ENCODE measurements at regions not wholly inside any gene's neighbourhood (a gene's known extent, or its start where the extent isn't known, plus 50 kb on each side); places are given as distances from the start of the nearest gene placed in this dataset.
A peak's percentile ranks its signal among the peaks of the same experiment; 100 is the strongest.

DNA sequence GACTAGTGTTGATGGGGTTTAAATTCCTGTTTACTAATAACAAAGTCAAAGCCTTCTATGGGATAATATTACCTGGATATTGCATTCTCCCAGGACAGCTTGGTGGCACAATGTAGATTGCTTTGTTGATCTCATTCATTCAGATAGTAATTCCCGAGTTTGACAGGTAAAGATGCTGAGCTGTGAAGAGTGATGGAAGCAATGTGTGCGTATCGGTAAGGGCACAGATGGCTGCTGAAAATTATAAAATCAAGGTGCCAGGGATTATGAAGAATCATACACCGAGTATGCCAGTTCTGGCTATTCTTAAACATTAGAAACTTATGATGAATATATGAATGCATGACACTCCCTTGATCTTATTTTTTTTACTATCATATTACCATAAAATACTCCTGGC is 100.6 kb upstream of the CNTNAP4 start:
- DNase-seq (ENCODE audit: low read depth), result no peak

DNA sequence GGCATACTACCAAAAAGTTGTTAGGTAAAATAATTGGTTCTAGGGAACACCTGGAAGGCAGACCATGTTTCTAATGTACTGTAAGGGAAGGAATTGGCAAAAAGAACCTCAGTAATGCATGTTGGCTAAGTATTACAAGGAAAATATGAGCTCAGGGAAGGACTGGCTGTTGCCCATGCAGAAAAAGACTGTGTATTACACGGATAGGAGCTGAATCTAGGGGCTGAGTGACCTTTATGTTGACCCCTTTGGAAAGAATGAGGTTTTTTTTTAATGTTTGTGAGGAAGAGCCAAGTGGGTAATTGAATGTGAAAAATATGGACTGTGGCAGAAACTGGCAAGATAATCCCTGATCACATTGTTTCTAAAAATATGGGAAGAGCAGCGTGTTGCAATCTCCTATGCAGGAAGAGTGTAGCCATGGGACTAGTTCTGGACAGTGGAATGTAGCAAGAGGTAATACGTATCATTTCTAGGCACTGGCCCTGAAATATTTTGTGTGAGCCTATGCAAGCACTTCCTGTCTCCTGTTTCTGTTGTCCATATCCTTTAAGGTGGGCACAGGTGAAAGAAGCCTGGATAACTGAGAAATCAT is 95.1 kb upstream of the CNTNAP4 start:
- no peak for DNase-seq (ENCODE audit: low read depth)

DNA sequence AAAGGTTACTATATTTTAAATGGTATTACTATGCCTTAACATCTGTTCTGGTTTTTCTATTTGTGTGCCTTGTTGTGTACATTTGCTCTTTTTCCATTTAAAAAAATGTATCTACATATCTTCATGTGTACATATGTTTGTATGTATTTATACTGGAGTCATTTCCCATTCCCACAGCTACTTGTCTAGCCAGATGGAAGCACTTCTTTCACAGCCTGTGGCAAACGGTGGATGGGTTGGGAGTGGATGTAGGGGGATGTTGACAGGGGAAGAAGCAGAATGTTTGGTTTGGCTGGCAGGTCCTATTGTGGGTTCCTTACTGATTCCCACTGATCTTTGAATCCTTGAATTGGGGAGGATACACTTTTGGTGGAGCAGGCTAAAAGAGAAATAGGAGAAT is 93.6 kb upstream of the CNTNAP4 start:
- no peak for DNase-seq (ENCODE audit: low read depth)

DNA sequence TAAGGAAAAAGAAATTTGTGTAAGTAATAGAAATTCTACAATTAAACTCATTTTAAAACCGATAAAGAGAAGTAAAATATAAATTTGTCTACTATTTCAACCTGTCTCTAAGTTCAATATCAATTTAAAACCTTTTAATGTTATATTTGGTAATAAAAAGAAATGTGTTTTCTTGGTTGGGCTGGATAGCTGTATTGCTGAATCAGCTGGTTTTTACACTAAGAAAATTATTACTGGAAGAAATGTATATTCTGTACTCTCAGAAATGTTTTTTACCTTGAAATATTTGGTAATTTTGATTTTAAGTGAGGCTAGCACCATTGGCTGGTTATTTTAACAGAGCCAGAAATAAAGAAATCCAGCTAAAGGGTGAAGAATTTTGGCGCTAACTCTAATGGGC is 87.1 kb upstream of the CNTNAP4 start:
- no peak for DNase-seq (ENCODE audit: low read depth)

DNA sequence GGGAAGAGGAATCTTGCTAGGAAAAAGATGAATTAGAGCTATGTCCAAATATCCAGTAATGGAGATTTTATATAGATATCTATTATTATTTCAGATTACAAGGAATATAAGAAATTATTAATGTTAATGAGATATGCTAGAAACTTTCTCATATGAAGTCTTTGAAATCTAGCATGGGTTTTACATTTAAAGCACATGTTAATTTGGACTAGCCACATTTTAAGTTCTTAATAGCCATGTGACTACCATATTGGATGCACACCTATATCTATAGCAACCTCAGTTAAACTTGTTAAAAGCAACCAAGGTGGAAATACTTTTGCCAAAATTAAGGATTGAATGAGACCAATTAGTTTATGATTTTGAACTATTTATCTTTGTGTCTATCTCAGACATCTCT is 86.7 kb upstream of the CNTNAP4 start:
- DNase-seq (ENCODE audit: low read depth), result no peak

- DNase-seq (ENCODE audit: low read depth), result peak; percentile 27
Measured at GRCh38 chr16:76193906-76194615, 83.1 kb upstream of the CNTNAP4 start.

DNA sequence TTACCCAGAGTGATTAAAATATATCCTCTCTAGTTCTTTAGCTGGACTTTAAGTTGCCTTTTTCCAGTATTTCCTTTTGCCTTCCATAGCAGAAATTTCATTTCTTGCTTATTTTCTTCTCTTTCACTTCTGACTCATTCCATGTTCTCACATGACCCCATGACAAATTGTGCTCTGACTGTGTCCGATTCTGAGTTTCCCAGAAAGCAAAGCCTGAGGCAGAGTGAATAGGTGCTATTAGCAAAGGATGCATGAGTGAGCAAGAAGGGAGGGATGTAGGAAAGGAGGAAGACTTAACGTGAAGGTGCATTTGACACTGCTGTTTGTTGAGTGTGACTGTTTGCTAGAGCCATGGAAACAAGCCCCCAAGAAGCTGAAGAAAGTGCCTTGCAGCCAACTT is 82.6 kb upstream of the CNTNAP4 start:
- peak; percentile 83 for DNase-seq (ENCODE audit: low read depth)

DNA sequence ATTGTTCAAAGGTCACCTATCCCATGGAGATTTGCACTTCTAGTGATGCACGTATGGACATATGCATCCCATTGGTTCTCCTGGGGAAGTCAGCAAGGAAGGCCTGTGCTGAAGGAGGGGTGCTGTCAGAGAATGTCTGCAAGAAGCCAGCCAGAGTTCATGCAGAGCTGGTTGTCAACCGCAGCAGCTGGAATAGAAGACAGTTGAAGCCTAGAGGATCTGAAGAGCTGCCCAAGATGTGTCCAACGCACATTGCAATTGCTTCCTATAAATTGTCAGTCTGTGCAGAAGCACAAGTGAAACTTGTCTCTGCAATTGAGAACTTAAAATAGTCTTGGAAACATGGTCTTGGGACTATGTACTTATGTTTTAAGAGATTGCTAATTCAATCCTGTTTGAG is 82.1 kb upstream of the CNTNAP4 start:
- DNase-seq (ENCODE audit: low read depth), result no peak

DNA sequence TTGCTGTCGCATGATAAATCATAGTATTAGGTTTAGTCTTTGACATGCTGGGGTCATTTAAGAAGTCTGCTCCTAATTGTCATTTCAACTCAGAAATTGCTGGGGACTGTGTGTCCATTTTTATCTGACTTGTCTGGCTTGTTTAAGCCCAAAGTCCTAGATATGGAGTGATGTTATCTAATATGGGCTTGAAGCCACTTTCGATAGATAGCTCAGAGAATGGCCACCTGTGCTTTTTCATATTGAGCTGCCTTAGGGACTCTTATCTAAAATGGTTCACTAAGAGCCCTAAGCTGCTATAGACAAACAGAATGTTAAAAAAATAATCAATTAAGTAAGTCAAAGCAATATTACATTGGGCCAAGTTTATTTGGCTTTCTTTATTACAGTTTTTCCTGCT is 81.6 kb upstream of the CNTNAP4 start:
- DNase-seq (ENCODE audit: low read depth), result no peak

DNA sequence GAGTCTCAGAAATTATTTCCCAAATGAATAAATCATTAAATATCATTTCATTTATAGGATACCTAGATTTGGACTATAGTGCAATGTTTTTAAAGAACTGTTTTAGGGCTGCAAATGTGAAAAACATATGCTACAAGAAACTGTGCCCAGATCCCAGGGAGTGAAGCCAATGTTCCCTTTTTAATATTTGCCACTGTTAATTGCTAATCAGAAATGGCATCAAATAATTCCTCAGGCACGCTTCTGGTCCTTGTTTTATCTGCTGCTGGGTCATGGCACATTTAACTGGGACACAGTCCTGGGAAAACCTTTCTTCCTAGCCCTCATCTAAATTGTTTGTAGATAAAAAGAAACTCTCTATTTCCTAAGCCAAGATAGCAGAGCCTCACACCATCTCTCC is 79.3 kb upstream of the CNTNAP4 start:
- DNase-seq (ENCODE audit: low read depth), result no peak

GRCh38 chr16:76199681-76200220 is 77.5 kb upstream of the CNTNAP4 start:
- DNase-seq (ENCODE audit: low read depth), result no peak

DNA sequence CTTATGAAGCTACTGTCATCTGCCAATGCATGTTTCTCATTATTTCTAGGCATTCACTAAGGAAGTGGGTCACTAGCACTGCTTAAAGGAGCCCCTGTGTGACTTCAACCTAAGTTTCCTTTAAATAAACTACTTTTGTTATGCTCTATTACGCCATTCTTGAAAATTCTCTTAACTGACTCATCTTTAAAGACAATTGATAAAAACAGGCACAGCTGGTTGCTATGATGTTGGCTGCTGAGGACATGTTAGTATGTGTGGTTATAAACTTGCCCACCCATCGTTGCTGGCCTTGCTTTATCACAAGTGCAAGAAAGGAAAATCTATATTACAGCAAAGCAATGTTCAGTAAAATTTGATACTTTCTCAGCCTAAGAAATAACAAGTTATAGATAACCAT is 75.8 kb upstream of the CNTNAP4 start:
- DNase-seq (ENCODE audit: low read depth), result peak; percentile 2

GRCh38 chr16:76204249-76204648 is 73.0 kb upstream of the CNTNAP4 start:
- DNase-seq (ENCODE audit: low read depth), result no peak

- DNase-seq (ENCODE audit: low read depth), result no peak
Measured at GRCh38 chr16:76207270-76207669, 69.9 kb upstream of the CNTNAP4 start.

DNA sequence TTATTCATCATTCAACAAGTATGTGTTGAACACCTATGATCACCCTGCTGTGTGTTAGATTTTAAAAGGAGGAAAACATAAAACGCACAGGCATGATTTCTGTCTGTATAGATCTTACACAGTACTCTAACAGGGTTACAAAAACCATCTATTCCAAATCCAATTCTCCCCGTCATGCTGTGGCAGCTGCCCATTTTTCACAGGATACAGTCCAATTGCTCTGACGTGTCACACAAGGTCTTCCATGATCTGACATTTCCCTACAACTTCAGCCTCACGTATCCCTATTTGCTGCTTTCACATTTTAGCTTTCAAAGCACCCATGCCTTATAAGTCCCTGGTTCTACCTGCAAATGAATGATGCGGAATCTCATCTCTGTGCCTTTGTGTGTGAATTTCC is 67.0 kb upstream of the CNTNAP4 start:
- DNase-seq (ENCODE audit: low read depth), result no peak

DNA sequence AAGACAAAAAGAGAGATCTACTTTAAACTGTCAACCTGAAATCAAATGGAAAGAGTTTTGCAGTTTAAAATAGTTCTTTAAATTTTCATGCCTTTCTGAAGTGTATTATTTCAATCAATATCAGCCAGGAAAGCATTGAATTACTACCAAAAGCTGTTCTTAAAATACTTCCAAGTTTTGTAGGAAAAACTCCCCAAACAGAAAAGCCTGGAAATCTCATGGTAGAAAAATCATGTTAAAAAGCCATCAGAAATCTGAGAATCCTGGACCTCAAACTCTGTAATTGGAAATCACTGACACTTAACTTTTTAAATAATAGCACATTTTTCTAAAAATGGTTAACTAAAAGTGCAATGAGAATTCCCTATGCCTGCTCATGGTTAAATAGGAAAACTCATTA is 63.3 kb upstream of the CNTNAP4 start:
- no peak for DNase-seq (ENCODE audit: low read depth)

DNA sequence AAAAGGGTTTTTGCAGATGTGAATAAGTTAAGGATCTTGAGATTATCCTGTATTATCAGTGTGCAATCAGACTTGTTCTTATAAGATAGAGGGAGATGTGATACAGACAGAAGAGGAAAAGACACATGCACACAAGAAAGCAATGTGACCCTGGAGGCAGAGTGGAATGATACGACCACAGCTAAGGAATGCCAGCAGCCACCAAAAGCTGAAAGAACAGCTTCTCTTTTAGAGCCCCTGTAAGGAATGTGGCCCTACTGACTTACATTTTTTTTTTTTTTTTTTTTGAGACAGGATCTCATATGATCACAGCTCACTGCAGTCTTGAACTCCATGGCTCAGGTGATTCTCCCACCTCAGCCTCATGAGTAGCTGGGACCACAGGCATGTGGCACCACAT is 62.3 kb upstream of the CNTNAP4 start:
- no peak for DNase-seq (ENCODE audit: low read depth)

- no peak for DNase-seq (ENCODE audit: low read depth)
Measured at GRCh38 chr16:76222087-76222486, 55.1 kb upstream of the CNTNAP4 start.

GRCh38 chr16:76222853-76223252 is 54.3 kb upstream of the CNTNAP4 start:
- DNase-seq (ENCODE audit: low read depth), result no peak

DNA sequence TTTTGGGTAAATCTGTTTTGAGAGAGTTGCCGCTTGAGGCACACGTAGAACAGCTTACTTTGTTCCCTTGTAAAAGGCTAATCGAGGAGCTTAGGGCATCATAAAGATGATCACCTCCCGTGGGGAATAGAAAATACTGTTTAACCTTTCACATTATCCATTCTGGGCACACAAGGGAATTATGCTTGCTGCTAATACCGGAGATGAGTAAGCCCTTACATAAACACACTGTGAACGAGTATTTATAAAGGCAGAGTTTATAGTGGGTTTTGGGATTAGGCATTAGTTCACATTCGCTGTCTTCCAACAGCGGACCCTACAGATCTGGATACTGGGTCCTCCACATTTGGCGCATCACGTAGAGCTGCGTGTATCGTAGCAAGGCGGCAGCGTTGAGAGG is 51.2 kb upstream of the CNTNAP4 start:
- peak; percentile 38 for DNase-seq (ENCODE audit: low read depth)

DNA sequence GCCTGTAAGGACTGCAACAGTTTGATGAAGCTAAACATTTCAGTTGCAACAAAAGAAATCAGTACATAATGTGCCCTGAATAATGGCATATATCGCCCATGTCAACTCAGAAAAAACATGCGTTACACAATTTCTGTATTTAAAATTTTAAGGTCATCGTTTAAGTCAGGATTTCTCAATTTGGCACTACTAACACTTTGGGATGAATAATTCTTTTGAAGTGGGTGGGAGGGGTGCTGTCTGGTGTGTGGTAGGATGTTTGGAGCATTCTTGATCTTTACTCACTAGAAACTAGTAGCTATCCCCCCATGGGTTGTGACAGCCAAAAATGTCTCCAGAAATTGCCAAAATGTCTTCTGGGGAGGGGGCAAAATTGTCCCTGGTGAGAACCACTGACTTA is 50.7 kb upstream of the CNTNAP4 start:
- DNase-seq (ENCODE audit: low read depth), result no peak
